NCI-H2029 (cell line): ENCODE measurements at regions not wholly inside any gene's neighbourhood (a gene's known extent, or its start where the extent isn't known, plus 50 kb on each side); places are given as distances from the start of the nearest gene placed in this dataset.
"Not testable (repeated sequence)": the region's sequence is repeated elsewhere in the genome, so short reads cannot be mapped to it uniquely, and the experiment has no call there.

ENCODE experiments used
- DNase-seq: peaks from one replicate; lab custom pipeline; 2025; lab: John Stamatoyannopoulos, UW

GRCh38 chr20:7171911-7172310 lies 404.4 kb downstream of the BMP2 start:
- no peak for DNase-seq

GRCh38 chr20:7174554-7174953 lies 407.1 kb downstream of the BMP2 start:
- no peak for DNase-seq

GRCh38 chr20:7175827-7176226 lies 408.3 kb downstream of the BMP2 start:
- DNase-seq = not testable (repeated sequence)

- DNase-seq = no peak
These were observed 410.5 kb downstream of the BMP2 start for GRCh38 chr20:7178004-7178403.

GRCh38 chr20:7180256-7181045 lies 413.0 kb downstream of the BMP2 start:
- DNase-seq = no peak

GRCh38 chr20:7189231-7189630 lies 421.7 kb downstream of the BMP2 start:
- DNase-seq = no peak

- no peak for DNase-seq
These were observed 426.2 kb downstream of the BMP2 start for GRCh38 chr20:7193681-7194080.

- DNase-seq = no peak
These were observed 428.2 kb downstream of the BMP2 start for GRCh38 chr20:7195704-7196103.

GRCh38 chr20:7196481-7196880 lies 429.0 kb downstream of the BMP2 start:
- DNase-seq = no peak

- DNase-seq = no peak
These were observed 432.4 kb downstream of the BMP2 start for GRCh38 chr20:7199861-7200260.

GRCh38 chr20:7207186-7207798 lies 439.8 kb downstream of the BMP2 start:
- DNase-seq = no peak

- DNase-seq = no peak
These were observed 443.4 kb downstream of the BMP2 start for GRCh38 chr20:7210910-7211309.

- no peak for DNase-seq
These were observed 446.7 kb downstream of the BMP2 start for GRCh38 chr20:7214081-7214740.

- DNase-seq = no peak
These were observed 450.1 kb downstream of the BMP2 start for GRCh38 chr20:7217606-7218005.

GRCh38 chr20:7220755-7221154 lies 453.3 kb downstream of the BMP2 start:
- no peak for DNase-seq

- no peak for DNase-seq
These were observed 458.7 kb downstream of the BMP2 start for GRCh38 chr20:7226156-7226555.

- no peak for DNase-seq
These were observed 463.8 kb downstream of the BMP2 start for GRCh38 chr20:7231303-7231702.

- DNase-seq = no peak
These were observed 465.3 kb downstream of the BMP2 start for GRCh38 chr20:7232796-7233195.

- no peak for DNase-seq
These were observed 469.8 kb downstream of the BMP2 start for GRCh38 chr20:7237251-7237650.

GRCh38 chr20:7240490-7240889 lies 473.0 kb downstream of the BMP2 start:
- peak; percentile 21 for DNase-seq

- no peak for DNase-seq
These were observed 481.1 kb downstream of the BMP2 start for GRCh38 chr20:7248281-7249201.

- DNase-seq = no peak
These were observed 482.9 kb downstream of the BMP2 start for GRCh38 chr20:7250337-7250736.
